ENCODE measurements at regions not wholly inside any gene's neighbourhood (a gene's known extent, or its start where the extent isn't known, plus 50 kb on each side); places are given as distances from the start of the nearest gene placed in this dataset.
"Not testable (repeated sequence)": the region's sequence is repeated elsewhere in the genome, so short reads cannot be mapped to it uniquely, and the experiment has no call there.

DNA sequence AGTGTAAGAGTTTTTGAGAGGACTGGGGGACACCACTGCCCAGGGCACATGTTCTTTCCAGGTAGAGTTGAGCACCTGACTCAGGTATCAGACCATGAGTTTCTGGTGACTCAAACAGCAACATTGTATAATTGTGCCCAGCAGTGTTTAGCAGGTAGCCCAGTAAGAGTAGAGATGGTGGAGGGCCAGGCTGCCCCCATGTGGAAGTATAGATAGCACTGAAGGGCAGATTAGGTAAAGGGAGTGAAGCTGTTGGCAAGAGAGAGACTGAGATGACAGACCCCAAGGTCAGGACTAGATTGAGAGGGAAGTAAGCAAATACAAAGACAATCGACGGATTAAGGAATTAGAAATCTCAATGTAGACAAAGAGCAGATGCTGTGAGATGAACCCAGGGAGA lies 74.6 kb downstream of the TRIM42 start:
- no peak for DNase-seq

DNA sequence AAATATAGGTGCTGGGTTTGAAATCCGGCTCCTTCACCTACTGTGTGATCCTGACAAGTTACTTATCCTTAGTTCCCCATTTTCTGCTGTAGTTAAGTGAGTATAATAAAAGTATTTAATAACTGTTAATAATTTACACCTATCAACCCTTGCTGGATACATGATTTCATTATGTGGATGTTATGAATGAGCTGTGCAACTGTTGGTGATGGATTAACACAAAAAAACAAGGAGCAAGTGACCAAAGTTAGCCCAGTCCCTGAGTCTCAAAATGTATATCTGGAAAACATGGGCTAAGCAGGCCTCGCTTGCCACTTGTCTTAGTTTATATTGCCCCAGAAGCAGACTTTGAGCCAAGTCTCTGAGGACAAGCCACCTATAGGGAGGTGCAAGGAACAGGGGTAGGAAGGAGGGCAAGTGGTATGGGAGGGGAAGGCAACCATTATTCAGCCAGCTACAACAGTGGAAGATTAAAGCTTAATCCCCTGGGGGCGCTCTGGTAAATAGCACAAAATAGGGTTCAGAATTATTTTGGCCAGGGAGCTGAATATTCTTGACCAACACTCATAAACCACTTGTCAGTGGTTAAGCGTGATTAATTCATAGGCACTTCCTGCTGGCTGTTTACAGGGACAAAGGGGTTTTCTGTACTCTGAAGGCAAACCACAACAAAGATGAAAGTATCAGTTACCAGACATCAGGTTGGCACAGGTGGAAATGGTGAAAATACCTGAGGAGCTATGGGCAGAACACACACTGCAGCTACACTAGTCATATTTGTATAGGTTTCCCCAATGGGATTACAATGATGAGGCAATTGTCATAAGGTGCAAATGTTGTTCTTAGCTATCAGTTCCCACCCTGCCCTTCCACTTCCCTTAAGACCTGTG lies 76.2 kb downstream of the TRIM42 start:
- DNase-seq: no peak

- DNase-seq: peak; percentile 3
These were observed 77.1 kb downstream of the TRIM42 start for GRCh38 chr3:140754936-140755335.

- DNase-seq: no peak
These were observed 78.6 kb downstream of the TRIM42 start for GRCh38 chr3:140756240-140757016.

- no peak for DNase-seq
These were observed 81.1 kb downstream of the TRIM42 start for GRCh38 chr3:140758791-140759444.

DNA sequence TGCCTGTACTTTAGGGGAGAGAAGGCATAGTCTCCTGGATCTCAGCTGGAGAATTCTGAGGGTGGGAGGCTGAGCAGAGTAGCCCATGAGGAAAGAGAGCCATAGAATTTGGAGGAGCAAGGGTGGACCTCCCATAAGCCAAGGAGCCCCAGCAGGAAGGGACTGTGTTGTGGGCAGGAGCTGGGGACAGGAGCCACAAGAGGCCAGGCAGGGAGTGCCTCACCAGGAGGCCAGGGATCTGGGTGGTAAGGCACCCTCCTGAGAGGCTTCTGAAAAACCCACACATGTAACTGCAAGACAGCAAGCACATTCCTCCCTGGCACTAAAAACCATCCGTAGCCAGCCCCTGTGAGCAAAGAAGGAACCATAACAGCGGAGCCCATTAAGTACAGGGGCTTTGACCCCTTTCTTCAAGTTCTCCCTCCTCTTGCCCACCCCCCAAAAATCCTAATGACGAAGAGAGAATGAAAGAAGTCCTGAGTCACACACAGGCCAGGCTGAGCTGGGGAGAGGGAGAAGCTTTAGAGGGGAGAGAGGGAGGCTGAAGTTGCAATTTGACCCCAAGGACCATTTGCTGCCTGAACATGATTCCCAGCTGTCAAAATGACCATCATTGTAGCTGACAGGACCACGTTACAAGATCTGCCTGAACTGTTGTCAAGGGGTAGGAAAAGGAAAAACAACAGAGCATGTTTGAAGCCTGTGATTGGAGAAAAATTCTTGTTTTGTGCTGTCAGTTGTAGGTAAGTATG lies 82.6 kb downstream of the TRIM42 start:
- DNase-seq: no peak

DNA sequence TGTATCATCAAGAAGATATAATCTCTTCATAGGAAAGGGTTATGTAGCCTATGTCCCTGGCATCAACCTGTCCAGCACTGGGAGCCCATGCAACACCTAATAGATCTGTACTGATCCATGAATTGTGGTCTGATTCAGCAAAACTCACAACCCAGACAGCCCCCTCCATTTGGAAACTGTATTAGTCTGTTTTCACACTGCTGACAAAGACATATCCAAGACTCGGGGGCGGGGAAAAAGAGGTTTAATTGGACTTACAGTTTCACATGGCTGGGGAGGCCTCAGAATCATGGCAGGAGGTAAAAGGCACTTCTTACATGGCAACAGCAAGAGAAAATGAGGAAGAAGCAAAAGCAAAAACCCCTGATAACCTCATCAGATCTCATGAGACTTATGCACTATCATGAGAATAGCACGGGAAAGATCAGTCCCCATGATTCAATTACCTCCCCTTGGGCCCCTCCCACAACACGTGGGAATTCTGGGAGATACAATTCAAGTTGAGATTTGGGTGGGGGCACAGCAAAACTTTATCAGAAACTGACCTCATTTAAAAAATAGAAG lies 83.3 kb downstream of the TRIM42 start:
- DNase-seq: no peak

- DNase-seq: no peak
These were observed 84.9 kb downstream of the TRIM42 start for GRCh38 chr3:140762746-140763145.

DNA sequence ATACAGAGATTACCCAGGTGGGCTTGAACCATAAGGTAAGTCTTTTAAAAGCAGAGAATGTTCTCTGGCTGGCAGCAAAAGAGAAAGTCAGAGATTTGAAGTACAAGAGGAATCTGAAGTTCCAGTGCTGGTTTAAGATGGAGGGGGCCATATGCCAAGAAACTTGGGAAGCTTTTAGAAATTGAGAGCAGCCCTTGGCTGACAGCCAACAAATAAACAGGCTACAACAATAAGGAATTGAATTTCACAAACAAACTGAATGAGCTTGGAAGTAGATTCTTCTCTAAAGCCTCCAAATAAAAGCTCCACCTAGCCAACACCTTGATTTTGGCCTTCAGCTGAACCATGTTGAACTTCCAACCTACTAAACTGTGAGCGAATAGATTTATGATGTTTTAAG lies 85.7 kb downstream of the TRIM42 start:
- no peak for DNase-seq

DNA sequence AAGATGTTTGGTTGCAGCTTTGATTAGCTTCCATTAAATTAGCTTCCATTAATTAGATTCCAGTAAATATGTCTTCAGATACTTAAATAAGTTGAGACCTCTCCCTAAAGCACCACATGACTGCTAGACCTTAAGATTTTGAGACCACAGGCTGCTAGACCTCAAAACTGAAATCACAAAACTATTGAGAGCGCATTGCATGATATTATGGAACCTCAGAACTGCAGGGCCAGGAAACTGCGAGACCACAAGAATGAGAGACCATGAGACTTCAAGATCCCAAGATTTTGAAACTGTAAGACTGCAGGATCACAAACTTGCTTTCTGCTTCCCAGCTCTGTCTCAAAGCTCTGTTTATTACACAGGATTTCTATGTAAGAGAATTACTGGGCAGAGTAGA lies 87.4 kb downstream of the TRIM42 start:
- no peak for DNase-seq

DNA sequence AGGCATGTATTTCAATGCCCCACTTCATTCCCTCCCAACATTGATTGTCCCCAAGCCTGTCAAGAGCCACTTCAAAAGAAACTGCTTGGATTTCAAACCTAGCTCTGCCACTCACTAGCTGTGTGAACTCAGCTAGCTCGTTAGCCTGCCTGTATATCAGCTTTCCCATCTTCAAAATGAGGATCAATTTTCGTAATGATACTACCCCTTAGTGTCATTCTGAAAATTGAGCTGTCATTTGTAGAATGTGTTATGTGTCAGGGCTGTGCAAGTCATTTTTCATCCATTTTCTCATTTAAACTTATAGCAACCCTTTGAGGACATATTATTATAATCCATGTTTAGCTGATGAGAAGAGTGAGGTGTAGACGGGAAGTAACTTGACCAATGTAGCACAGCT lies 88.6 kb downstream of the TRIM42 start:
- DNase-seq: no peak

GRCh38 chr3:140767566-140767965 lies 89.7 kb downstream of the TRIM42 start:
- DNase-seq: no peak

- DNase-seq: no peak
These were observed 91.1 kb downstream of the TRIM42 start for GRCh38 chr3:140768941-140769340.

DNA sequence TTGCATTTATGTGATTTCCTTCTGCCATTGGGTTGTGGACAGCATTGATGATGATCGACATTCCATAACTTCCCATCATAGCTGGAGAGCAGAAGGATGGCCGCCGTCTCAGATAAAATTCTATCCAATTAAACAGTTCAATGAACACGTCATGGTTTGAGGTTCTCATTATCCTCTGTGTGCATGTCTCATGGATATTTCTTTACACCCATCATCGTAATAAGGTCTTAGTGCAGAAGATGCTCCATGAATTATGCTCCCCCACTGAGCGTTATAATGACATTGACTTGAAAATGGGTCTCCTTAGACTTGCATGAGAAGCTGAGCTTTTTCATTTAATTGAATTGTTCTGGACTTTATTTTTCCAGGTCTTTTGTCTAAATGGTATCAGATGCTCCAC lies 92.1 kb downstream of the TRIM42 start:
- DNase-seq: no peak

- no peak for DNase-seq
These were observed 93.3 kb downstream of the TRIM42 start for GRCh38 chr3:140770977-140771667.

GRCh38 chr3:140777631-140778233 lies 99.9 kb downstream of the TRIM42 start:
- DNase-seq: no peak

- no peak for DNase-seq
These were observed 113.5 kb downstream of the TRIM42 start for GRCh38 chr3:140791368-140791767.

DNA sequence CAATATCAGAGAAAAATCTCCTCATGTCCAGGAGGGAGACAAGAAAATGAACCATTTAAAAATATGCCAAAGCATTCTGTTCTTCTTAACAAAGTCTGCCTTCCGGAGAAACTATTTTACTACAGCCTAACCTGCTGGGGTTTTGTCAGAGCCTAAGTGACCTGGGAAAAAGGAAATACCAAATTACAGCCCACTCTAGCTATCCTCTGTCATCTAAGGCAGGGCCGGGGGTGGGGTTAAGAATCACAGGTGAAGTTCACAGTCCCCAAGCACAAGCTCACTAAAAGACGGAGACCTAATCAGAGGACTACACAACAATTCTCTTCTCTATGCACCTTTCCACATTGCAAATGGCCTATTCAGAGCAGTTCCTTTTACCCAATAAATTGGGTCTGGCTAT lies 116.6 kb downstream of the TRIM42 start:
- no peak for DNase-seq

- DNase-seq: not testable (repeated sequence)
These were observed 125.0 kb downstream of the TRIM42 start for GRCh38 chr3:140802898-140803297.

DNA sequence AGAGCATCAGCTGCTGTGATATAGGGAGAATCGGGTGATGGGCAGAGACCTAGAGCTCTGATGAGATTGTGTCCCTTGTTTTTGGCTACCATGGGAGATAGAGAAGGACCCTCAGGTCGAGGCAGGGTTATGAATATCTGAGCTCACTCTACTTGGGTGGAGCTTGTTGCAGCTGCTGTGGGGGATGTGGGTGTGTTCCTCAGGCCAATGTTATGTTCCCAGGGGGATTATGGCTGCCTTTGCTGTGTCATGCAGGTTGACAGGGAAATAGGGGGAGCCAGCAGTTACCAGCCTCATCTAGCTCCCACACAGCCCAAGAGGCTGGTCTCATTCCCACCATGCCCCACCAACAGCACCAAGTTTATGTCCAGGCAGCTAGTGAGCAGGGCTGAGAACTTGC lies 131.5 kb downstream of the TRIM42 start:
- DNase-seq: no peak
